GM23338 (cell line): ENCODE measurements at regions not wholly inside any gene's neighbourhood (a gene's known extent, or its start where the extent isn't known, plus 50 kb on each side); places are given as distances from the start of the nearest gene placed in this dataset.

Experiments
- ATAC-seq: fragments of 200-7000 bp; cut with Tn5 transposase; 3 replicates; pipeline ENCODE4 v1.9.1; 2020
- DNase-seq: peaks from one replicate; pipeline ENCODE4 v3.0.0-alpha.2; 2015; ENCODE audit warnings: low spot score
- H2AFZ ChIP-seq: fragments of 200-600 bp; sonication (generic); 2 replicates; pipeline ENCODE4 v1.8.0; 2016; ENCODE audit warnings: antibody characterized with exemption, mild to moderate bottlenecking, moderate library complexity
- H3F3A ChIP-seq: fragments of 200-600 bp; sonication (generic); replicated peaks from 2 replicates; pipeline ENCODE4 v1.8.0; 2017; ENCODE audit warnings: antibody characterized with exemption, mixed run types, low read depth
- H3K27ac ChIP-seq: fragments of 200-600 bp; sonication (generic); 2 replicates; pipeline ENCODE4 v1.6.1; 2016; ENCODE audit warnings: low read depth
- H3K27me3 ChIP-seq: fragments of 200-600 bp; sonication (generic); 2 replicates; pipeline ENCODE4 v1.8.0; 2016; ENCODE audit warnings: mild to moderate bottlenecking, mixed run types, moderate library complexity; ENCODE audit not compliant: insufficient read depth
- H3K36me3 ChIP-seq: fragments of 200-600 bp; sonication (generic); 2 replicates; pipeline ENCODE4 v1.8.0; 2016; ENCODE audit warnings: mild to moderate bottlenecking; ENCODE audit not compliant: insufficient read depth
- H3K4me1 ChIP-seq: fragments of 200-600 bp; sonication (generic); 2 replicates; pipeline ENCODE4 v1.8.0; 2016; ENCODE audit warnings: mild to moderate bottlenecking, moderate library complexity; ENCODE audit not compliant: insufficient read depth
- H3K4me2 ChIP-seq: fragments of 200-600 bp; sonication (generic); 2 replicates; pipeline ENCODE4 v1.7.1; 2017; ENCODE audit warnings: mixed run types
- H3K4me3 ChIP-seq: fragments of 200-600 bp; sonication (generic); 2 replicates; pipeline ENCODE4 v1.6.1; 2016; ENCODE audit warnings: mixed run types
- H3K79me2 ChIP-seq: fragments of 200-600 bp; sonication (generic); replicated peaks from 2 replicates; pipeline ENCODE4 v1.8.0; 2017; ENCODE audit warnings: mild to moderate bottlenecking; ENCODE audit not compliant: insufficient read depth
- H3K9me2 ChIP-seq: fragments of 200-600 bp; sonication (generic); 2 replicates; pipeline ENCODE4 v1.8.0; 2017; ENCODE audit not compliant: insufficient read depth
- H4K20me1 ChIP-seq: fragments of 200-600 bp; sonication (generic); replicated peaks from 2 replicates; pipeline ENCODE4 v1.8.0; 2017; ENCODE audit warnings: mild to moderate bottlenecking; ENCODE audit not compliant: insufficient read depth
- H3K27ac Mint-ChIP-seq: 2 replicates; pipeline ENCODE4 v1.8.0; 2020; ENCODE audit warnings: inconsistent platforms, mild to moderate bottlenecking, moderate library complexity, mixed read lengths
- H3K27me3 Mint-ChIP-seq: 3 replicates; pipeline ENCODE4 v1.8.0; 2022; ENCODE audit warnings: low read depth, mild to moderate bottlenecking, moderate library complexity, mixed read lengths, inconsistent platforms; ENCODE audit not compliant: insufficient read depth, poor library complexity
- H3K36me3 Mint-ChIP-seq: 3 replicates; pipeline ENCODE4 v1.8.0; 2021; ENCODE audit warnings: low read depth, mild to moderate bottlenecking, inconsistent platforms, moderate library complexity, mixed read lengths
- H3K4me1 Mint-ChIP-seq: 3 replicates; pipeline ENCODE4 v1.8.0; 2020; ENCODE audit warnings: mild to moderate bottlenecking, inconsistent platforms, mixed read lengths
- H3K4me3 Mint-ChIP-seq: 3 replicates; pipeline ENCODE4 v1.8.0; 2021; ENCODE audit warnings: moderate library complexity, mild to moderate bottlenecking, inconsistent platforms, mixed read lengths
- H3K9me3 Mint-ChIP-seq: 3 replicates; pipeline ENCODE4 v1.8.0; 2020; ENCODE audit warnings: moderate library complexity, mild to moderate bottlenecking, inconsistent platforms, mixed read lengths
- CREB1 ChIP-seq: fragments of 250-450 bp; sonication (Bioruptor Pico); IDR thresholded peaks from 2 replicates; pipeline ENCODE4 v1.5.0; 2020; ENCODE audit warnings: low read depth, mild to moderate bottlenecking, moderate library complexity
- EZH2 ChIP-seq: fragments of 200-600 bp; sonication (generic); IDR thresholded peaks from one replicate; pipeline ENCODE4 v1.8.0; 2017; ENCODE audit warnings: antibody characterized with exemption, mild to moderate bottlenecking, low read depth; ENCODE audit not compliant: unreplicated experiment
- EZH2phosphoT487 ChIP-seq: fragments of 200-600 bp; sonication (generic); IDR thresholded peaks from one replicate; pipeline ENCODE4 v1.8.1; 2018; ENCODE audit warnings: antibody characterized with exemption; ENCODE audit not compliant: unreplicated experiment
- JUNB ChIP-seq: IDR thresholded peaks from one replicate; pipeline ENCODE4 v1.6.1; 2016; ENCODE audit warnings: antibody characterized with exemption; ENCODE audit not compliant: unreplicated experiment
- NANOG ChIP-seq: IDR thresholded peaks from 2 replicates; pipeline ENCODE4 v1.6.1; 2016; ENCODE audit warnings: antibody characterized with exemption, borderline replicate concordance
- POLR2AphosphoS5 ChIP-seq: IDR thresholded peaks from 2 replicates; pipeline ENCODE4 v1.6.1; 2016; ENCODE audit warnings: antibody characterized with exemption, low read depth
- REST ChIP-seq: IDR thresholded peaks from one replicate; pipeline ENCODE4 v1.6.1; 2018; ENCODE audit warnings: antibody characterized with exemption; ENCODE audit not compliant: unreplicated experiment
- STAT1 ChIP-seq: IDR thresholded peaks from one replicate; pipeline ENCODE4 v1.6.1; 2016; ENCODE audit warnings: antibody characterized with exemption; ENCODE audit not compliant: unreplicated experiment
- ZNF114 ChIP-seq: fragments of 250-450 bp; sonication (Bioruptor Pico); IDR thresholded peaks from 2 replicates; pipeline ENCODE4 v1.5.0; 2020; ENCODE audit warnings: mild to moderate bottlenecking, moderate library complexity
- ZNF331 ChIP-seq: fragments of 250-450 bp; sonication (Bioruptor Pico); IDR thresholded peaks from 2 replicates; pipeline ENCODE4 v1.5.0; 2020; ENCODE audit warnings: low read depth, mild to moderate bottlenecking, moderate library complexity
- TF ChIP-seq, protein P1 (sequence below): IDR thresholded peaks from 2 replicates; pipeline ENCODE4 v1.6.1; 2016; ENCODE audit warnings: antibody characterized with exemption
- TF ChIP-seq, protein P2 (sequence below), 2 experiments: fragments of 200-600 bp in 1 of 2; sonication (generic) in 1 of 2; conservative IDR thresholded peaks; 2 replicates each; pipeline versions ENCODE4 v1.5.1 to v1.6.1; 2016 to 2017; ENCODE audit warnings: antibody characterized with exemption in 2 of 2, low read depth in 2 of 2, mild to moderate bottlenecking in 2 of 2, moderate library complexity in 1 of 2

DNA sequence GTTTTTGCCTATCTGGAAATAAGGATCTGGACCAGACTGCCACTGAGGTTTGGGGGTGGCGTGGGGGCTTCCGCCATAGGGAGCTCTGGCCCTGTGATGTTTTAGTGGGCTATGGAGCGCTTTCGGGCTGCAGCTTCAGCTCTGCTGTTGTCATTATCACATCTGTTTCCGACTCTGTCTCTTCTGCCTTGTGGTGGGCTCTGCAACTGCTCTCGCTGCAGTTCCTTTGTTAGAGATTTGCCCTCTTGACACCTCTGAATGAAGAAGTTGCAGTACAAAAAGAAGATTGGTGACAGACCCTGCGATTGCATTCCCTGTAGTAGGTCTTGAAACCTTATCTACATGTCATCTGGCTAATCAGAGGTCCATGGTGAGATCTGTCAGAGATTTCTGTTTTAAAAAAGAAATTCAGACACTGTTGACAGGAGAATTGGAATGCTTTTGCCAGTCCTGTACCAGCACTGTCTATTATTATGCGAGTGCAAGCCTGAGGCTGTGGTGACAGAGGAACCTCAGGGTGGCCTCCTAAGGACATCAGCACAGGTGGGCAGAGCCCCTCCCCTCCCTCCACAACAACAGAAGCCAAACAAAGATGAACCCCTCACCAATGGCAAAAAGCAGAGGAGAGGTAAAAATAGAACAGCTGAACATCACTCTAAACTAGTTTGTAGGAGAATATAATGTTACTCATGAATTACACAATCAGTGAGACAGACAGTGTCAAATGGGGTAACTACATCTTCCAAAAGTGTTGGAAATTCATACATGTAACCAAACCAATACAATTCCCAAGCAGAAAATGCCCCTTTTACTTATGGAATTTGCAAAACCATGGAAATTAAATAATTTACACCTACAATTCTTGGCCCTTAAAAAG lies 63.5 kb upstream of the DEFB112 start:
- Mint-ChIP-seq H3K27me3 (no peaks in the 10 kb centered on the region), H3K4me3 (no peak overlapping the region), H3K36me3 (no peaks in the 10 kb centered on the region), H3K9me3 (no peaks in the 10 kb centered on the region), H3K4me1 (peaks cover 22% of the 10 kb centered on the region), H3K27ac (no peak overlapping the region; the same call in 1 of the 2 replicates)
- no peaks in the 10 kb centered on the region for H3K79me2 ChIP-seq
- H3K27me3 ChIP-seq, result no peaks in the 10 kb centered on the region
- H2AFZ ChIP-seq, result no peak overlapping the region
- ATAC-seq (peak; percentile 37; the same call in 1 of the 3 replicates), DNase-seq (peak; percentile 11)
- H4K20me1 ChIP-seq, result no peaks in the 10 kb centered on the region
- no peaks in the 10 kb centered on the region for H3K36me3 ChIP-seq
- H3K9me2 ChIP-seq, result no peaks in the 10 kb centered on the region
- H3K27ac ChIP-seq, result no peak overlapping the region
- 0 out of 2 replicates have a peak overlapping the region, but pooled peaks have one; percentile 31 for H3K4me2 ChIP-seq
- no peak overlapping the region for H3K4me3 ChIP-seq
- H3K4me1 ChIP-seq, result peaks cover 32% of the 10 kb centered on the region
- no peak for TF ChIP-seq REST
- no peak for TF ChIP-seq JUNB
- TF ChIP-seq EZH2, result no peak
- no peak for TF ChIP-seq NANOG
- TF ChIP-seq, protein P1, sequence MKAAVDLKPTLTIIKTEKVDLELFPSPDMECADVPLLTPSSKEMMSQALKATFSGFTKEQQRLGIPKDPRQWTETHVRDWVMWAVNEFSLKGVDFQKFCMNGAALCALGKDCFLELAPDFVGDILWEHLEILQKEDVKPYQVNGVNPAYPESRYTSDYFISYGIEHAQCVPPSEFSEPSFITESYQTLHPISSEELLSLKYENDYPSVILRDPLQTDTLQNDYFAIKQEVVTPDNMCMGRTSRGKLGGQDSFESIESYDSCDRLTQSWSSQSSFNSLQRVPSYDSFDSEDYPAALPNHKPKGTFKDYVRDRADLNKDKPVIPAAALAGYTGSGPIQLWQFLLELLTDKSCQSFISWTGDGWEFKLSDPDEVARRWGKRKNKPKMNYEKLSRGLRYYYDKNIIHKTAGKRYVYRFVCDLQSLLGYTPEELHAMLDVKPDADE, result no peak
- no peak for TF ChIP-seq ZNF114 (CRISPR knock-in tag)
- TF ChIP-seq CREB1, result no peak
- TF ChIP-seq ZNF331 (CRISPR knock-in tag), result no peak
- TF ChIP-seq EZH2phosphoT487, result no peak
- TF ChIP-seq, protein P2, sequence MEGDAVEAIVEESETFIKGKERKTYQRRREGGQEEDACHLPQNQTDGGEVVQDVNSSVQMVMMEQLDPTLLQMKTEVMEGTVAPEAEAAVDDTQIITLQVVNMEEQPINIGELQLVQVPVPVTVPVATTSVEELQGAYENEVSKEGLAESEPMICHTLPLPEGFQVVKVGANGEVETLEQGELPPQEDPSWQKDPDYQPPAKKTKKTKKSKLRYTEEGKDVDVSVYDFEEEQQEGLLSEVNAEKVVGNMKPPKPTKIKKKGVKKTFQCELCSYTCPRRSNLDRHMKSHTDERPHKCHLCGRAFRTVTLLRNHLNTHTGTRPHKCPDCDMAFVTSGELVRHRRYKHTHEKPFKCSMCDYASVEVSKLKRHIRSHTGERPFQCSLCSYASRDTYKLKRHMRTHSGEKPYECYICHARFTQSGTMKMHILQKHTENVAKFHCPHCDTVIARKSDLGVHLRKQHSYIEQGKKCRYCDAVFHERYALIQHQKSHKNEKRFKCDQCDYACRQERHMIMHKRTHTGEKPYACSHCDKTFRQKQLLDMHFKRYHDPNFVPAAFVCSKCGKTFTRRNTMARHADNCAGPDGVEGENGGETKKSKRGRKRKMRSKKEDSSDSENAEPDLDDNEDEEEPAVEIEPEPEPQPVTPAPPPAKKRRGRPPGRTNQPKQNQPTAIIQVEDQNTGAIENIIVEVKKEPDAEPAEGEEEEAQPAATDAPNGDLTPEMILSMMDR (conservative IDR thresholded peaks at IDR 0.05; ENCODE audit: low read depth in 2 of 2), result no peak
- no peak for TF ChIP-seq POLR2AphosphoS5
- TF ChIP-seq STAT1, result no peak
- H3F3A ChIP-seq, result no peaks in the 10 kb centered on the region
